Cardiac muscle cell (in vitro differentiated cells and primary cell): ENCODE measurements at regions not wholly inside any gene's neighbourhood (a gene's known extent, or its start where the extent isn't known, plus 50 kb on each side); places are given as distances from the start of the nearest gene placed in this dataset.

ENCODE experiments used
- DNase-seq, 2 donors: peaks; one replicate each; pipeline versions ENCODE4 v3.0.0 to v3.0.0-alpha.2; 2010 to 2017; ENCODE audit warnings: low read depth in 1 of 2, low spot score in 1 of 2
- H3K27ac ChIP-seq: fragments of 200-600 bp; sonication (generic); 2 replicates; pipeline ENCODE4 v1.5.1; 2016
- H3K27me3 ChIP-seq: fragments of 200-600 bp; sonication (generic); 2 replicates; pipeline ENCODE4 v1.6.0; 2016; ENCODE audit warnings: control low read depth
- H3K36me3 ChIP-seq: fragments of 200-600 bp; sonication (generic); 2 replicates; pipeline ENCODE4 v1.5.1; 2016; ENCODE audit warnings: control low read depth
- H3K4me1 ChIP-seq: fragments of 200-600 bp; sonication (generic); 2 replicates; pipeline ENCODE4 v1.8.1; 2017; ENCODE audit warnings: low read depth, mild to moderate bottlenecking, mixed run types
- H3K4me3 ChIP-seq: fragments of 200-600 bp; sonication (generic); 2 replicates; pipeline ENCODE4 v1.5.1; 2016; ENCODE audit warnings: mild to moderate bottlenecking
- H3K9me3 ChIP-seq: fragments of 200-600 bp; sonication (generic); 2 replicates; pipeline ENCODE4 v1.5.1; 2017; ENCODE audit warnings: low read depth, mild to moderate bottlenecking, control low read depth
- TF ChIP-seq, protein P1 (sequence below): IDR thresholded peaks from 2 replicates; pipeline ENCODE4 v1.5.1; 2012; ENCODE audit warnings: low read depth, mild to moderate bottlenecking, low read length

DNA sequence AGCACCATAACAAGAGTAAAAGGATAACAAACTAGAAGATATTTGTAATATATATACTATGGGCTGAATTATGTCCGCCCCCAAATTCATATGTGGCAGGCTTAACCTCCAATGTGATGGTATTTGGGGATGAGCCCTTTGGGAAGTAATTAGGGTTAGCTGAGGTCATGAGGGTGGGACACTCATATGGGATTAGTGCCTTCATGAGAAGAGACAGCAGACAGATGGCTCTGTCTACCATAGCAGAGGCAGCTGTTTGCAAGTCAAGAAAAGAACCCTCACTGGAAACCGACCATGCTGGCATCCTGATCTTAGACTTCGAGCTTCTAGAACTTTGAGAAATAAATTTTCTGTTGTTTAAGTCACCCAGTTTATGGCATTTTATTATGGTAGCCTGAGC, 303.6 kb downstream of the LMO4 start:
- no peak for DNase-seq
- Histone ChIP-seq H3K27ac (no peak overlapping the region), H3K36me3 (no peaks in the 10 kb centered on the region), H3K4me3 (no peak overlapping the region), H3K9me3 (no peaks in the 10 kb centered on the region), H3K4me1 (no peaks in the 10 kb centered on the region), H3K27me3 (no peaks in the 10 kb centered on the region)
- TF ChIP-seq, protein P1, sequence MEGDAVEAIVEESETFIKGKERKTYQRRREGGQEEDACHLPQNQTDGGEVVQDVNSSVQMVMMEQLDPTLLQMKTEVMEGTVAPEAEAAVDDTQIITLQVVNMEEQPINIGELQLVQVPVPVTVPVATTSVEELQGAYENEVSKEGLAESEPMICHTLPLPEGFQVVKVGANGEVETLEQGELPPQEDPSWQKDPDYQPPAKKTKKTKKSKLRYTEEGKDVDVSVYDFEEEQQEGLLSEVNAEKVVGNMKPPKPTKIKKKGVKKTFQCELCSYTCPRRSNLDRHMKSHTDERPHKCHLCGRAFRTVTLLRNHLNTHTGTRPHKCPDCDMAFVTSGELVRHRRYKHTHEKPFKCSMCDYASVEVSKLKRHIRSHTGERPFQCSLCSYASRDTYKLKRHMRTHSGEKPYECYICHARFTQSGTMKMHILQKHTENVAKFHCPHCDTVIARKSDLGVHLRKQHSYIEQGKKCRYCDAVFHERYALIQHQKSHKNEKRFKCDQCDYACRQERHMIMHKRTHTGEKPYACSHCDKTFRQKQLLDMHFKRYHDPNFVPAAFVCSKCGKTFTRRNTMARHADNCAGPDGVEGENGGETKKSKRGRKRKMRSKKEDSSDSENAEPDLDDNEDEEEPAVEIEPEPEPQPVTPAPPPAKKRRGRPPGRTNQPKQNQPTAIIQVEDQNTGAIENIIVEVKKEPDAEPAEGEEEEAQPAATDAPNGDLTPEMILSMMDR: no peak

DNA sequence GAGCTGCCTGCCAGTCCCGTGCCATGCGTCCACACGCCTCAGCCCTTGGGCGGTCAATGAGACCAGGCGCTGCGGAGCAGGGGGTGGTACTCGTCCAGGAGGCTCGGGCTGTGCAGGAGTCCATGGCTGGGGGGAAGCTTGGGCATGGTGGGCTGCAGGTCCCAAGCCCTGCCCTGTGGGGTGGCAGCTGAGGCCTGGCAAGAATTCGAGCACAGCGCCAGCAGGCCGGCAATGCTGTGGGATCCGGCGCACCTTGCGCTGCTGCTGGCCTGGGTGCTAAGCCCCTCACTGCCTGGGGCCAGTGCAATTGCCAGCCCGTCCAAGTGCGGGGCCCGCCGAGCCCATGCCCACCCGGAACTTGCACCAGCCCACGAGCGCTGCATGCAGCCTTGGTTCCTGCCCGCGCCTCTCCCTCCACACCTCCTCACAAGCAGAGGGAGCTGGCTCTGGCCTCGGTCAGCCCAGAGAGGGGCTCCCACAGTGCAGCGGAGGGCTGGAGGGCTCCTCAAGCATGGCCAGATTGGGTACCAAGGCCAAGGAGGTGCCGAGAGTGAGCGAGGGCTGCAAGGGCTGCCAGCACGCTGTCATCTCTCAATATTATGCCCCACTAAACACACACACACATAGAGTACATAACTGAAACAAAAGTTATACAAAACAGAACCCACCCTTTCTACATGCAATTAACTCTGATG, 307.7 kb downstream of the LMO4 start:
- Histone ChIP-seq H3K27me3 (no peaks in the 10 kb centered on the region), H3K9me3 (no peaks in the 10 kb centered on the region), H3K27ac (no peak overlapping the region), H3K4me1 (peaks cover 3% of the 10 kb centered on the region), H3K36me3 (no peaks in the 10 kb centered on the region), H3K4me3 (no peak overlapping the region)
- TF ChIP-seq, protein P1: no peak
- DNase-seq: no peak

DNA sequence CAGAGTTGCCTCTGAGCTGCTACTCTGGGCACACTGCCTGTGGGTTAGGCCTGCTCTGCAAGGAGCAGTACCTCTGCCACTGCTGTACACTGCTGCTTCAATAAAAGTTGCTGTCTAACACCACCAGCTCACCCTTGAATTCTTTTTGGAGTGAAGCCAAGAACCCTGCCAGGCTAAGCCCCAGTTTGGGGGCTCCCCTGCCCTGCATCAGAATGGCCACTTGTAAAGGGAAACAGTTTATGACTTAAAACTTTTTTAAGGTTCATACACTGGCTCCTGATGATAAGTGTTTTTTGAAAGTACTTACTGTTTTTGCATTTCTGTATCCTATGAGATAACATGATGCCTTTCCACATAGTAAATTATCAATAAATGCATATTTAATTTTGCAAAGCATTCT, 310.0 kb downstream of the LMO4 start:
- TF ChIP-seq, protein P1: no peak
- H3K27me3 ChIP-seq: no peaks in the 10 kb centered on the region
- no peak for DNase-seq
- H3K4me1 ChIP-seq: peaks cover 26% of the 10 kb centered on the region
- no peaks in the 10 kb centered on the region for H3K36me3 ChIP-seq
- H3K4me3 ChIP-seq: no peak overlapping the region
- H3K9me3 ChIP-seq: no peaks in the 10 kb centered on the region
- H3K27ac ChIP-seq: no peak overlapping the region

DNA sequence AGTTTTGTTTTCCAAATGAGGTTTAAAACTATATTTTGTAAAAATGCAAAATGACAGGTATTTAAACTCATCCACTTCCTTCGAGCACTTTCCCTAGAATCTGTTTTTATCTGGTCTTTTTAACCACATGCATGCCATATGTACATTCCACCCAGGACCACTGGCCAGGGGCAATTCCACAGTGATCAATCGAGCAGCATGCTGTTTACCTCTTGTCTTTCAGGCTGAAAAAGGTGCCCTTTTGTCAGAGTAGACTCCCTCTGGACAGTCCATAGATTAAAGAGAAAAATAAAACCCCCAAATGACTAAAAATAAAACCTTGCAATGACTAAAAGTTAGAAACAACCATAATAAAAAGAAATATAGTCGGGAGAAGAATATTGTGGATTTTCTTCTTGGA, 313.3 kb downstream of the LMO4 start:
- no peak for DNase-seq
- peak overlapping the region; percentile 91 for H3K27ac ChIP-seq
- H3K9me3 ChIP-seq: no peaks in the 10 kb centered on the region
- H3K4me1 ChIP-seq: peaks cover 37% of the 10 kb centered on the region
- no peaks in the 10 kb centered on the region for H3K36me3 ChIP-seq
- H3K27me3 ChIP-seq: no peaks in the 10 kb centered on the region
- no peak overlapping the region for H3K4me3 ChIP-seq
- TF ChIP-seq, protein P1: no peak

DNA sequence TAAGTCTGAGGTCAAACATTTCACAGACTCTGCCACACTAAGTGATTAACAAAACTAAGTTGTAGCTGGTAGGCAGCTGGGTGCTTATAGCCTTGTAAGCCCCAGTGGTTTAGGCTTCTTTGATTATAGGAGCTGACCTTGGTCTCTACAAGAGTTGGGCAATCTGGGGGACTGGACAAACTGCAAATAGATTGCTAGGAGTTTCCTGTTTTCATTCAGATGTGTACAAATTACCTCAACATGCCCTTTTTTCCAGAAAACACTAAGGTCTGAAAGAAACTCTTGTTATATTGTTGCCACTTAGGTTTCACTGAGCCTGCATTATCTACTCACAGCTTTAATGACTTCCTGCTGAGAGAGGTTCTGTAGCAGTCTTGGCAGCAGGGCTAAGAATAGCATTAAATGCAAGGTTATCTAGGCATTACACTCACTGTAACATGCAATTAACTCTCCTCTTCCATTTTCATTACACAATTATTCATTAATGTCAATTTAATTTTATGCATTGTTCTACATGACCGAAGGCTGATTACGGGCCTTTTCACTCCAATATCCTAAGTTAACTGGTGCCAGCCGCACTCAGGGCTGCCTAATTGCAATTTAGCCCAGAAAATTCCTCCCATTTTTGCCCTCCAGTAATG, 314.0 kb downstream of the LMO4 start:
- Histone ChIP-seq H3K9me3 (no peaks in the 10 kb centered on the region), H3K4me1 (peaks cover 37% of the 10 kb centered on the region), H3K4me3 (no peak overlapping the region), H3K27me3 (no peaks in the 10 kb centered on the region), H3K36me3 (no peaks in the 10 kb centered on the region), H3K27ac (peak overlapping the region; percentile 91)
- TF ChIP-seq, protein P1: no peak
- DNase-seq: peak; percentile 33 to 61
